Ishikawa (cell line): ENCODE measurements at regions not wholly inside any gene's neighbourhood (a gene's known extent, or its start where the extent isn't known, plus 50 kb on each side); places are given as distances from the start of the nearest gene placed in this dataset.

Source experiments
- CREB1 ChIP-seq: IDR thresholded peaks from 2 replicates; pipeline ENCODE4 v1.6.1; 2012; ENCODE audit warnings: low read depth
- EP300 ChIP-seq: IDR thresholded peaks from 2 replicates; pipeline ENCODE4 v1.6.1; 2012; ENCODE audit warnings: borderline replicate concordance
- FOXM1 ChIP-seq: IDR thresholded peaks from 2 replicates; pipeline ENCODE4 v1.6.1; 2012; ENCODE audit warnings: low read depth, borderline replicate concordance
- NFIC ChIP-seq: IDR thresholded peaks from 2 replicates; pipeline ENCODE4 v1.6.1; 2012
- RAD21 ChIP-seq: IDR thresholded peaks from 2 replicates; pipeline ENCODE4 v1.6.1; 2012; ENCODE audit warnings: low read depth
- TAF1 ChIP-seq: IDR thresholded peaks from 2 replicates; pipeline ENCODE4 v1.6.1; 2012; ENCODE audit warnings: low read depth, mild to moderate bottlenecking
- TCF12 ChIP-seq: IDR thresholded peaks from 2 replicates; pipeline ENCODE4 v1.6.1; 2012; ENCODE audit warnings: low read depth
- TEAD4 ChIP-seq: IDR thresholded peaks from 2 replicates; pipeline ENCODE4 v1.6.1; 2012
- ZBTB7A ChIP-seq: IDR thresholded peaks from 2 replicates; pipeline ENCODE4 v1.6.1; 2012; ENCODE audit warnings: low read depth
- TF ChIP-seq, protein P1 (sequence below): IDR thresholded peaks from 2 replicates; pipeline ENCODE4 v1.6.1; 2012
- TF ChIP-seq, protein P2 (sequence below): IDR thresholded peaks from 2 replicates; pipeline ENCODE4 v1.6.1; 2012

DNA sequence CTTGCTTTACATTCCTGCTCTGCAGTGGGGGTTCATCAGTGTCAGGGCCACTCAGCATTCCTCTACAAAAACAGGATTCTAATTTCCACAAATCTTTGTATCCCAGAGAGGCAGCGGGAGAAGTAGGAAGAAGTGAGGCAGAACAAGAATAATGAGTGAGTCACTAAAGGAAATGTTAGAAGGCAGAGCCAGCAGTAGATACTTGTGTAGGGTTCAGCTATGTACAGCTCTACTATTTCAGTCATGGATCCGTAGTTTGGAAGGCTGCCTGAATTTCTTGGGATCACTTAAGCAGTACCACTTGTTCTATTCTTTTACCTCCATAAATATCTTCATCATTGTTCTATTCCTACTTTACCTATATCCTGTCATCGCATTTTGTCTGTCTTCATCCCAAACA, 246.3 kb upstream of the TLE4 start:
- TF ChIP-seq, protein P1, sequence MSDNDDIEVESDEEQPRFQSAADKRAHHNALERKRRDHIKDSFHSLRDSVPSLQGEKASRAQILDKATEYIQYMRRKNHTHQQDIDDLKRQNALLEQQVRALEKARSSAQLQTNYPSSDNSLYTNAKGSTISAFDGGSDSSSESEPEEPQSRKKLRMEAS = no peak
- TF ChIP-seq, protein P2, sequence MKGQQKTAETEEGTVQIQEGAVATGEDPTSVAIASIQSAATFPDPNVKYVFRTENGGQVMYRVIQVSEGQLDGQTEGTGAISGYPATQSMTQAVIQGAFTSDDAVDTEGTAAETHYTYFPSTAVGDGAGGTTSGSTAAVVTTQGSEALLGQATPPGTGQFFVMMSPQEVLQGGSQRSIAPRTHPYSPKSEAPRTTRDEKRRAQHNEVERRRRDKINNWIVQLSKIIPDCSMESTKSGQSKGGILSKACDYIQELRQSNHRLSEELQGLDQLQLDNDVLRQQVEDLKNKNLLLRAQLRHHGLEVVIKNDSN = no peak
- TF ChIP-seq TCF12 (no peak), CREB1 (no peak), RAD21 (no peak), FOXM1 (no peak), TAF1 (no peak), NFIC (no peak), ZBTB7A (no peak), EP300 (no peak), TEAD4 (no peak)
